T follicular helper cell (primary cell): ENCODE measurements at regions not wholly inside any gene's neighbourhood (a gene's known extent, or its start where the extent isn't known, plus 50 kb on each side); places are given as distances from the start of the nearest gene placed in this dataset.
"Not testable (repeated sequence)": the region's sequence is repeated elsewhere in the genome, so short reads cannot be mapped to it uniquely, and the experiment has no call there.

Experiments
- DNase-seq: peaks from one replicate; pipeline ENCODE4 v3.0.0-alpha.2; 2020; ENCODE audit warnings: low read depth

DNA sequence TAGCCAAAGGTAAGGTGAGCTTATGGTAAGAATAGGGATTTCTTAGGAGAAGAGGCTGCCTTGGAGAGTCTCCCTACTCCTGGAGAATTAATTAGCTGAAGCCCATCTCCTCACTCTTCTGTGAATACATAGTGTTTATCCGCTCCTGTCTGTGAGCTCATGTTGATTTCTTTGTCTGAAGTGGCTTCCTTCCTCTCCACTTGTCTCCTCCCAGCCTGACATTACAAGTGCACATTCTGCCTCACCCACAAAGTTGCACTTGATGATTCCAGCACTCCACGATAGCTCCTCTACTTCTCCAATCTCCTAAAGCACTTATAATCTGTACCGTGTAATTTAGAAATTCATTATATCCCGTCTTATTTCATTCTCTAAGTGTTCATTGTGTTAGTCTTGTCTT lies 287.2 kb downstream of the QKI start:
- no peak for DNase-seq

DNA sequence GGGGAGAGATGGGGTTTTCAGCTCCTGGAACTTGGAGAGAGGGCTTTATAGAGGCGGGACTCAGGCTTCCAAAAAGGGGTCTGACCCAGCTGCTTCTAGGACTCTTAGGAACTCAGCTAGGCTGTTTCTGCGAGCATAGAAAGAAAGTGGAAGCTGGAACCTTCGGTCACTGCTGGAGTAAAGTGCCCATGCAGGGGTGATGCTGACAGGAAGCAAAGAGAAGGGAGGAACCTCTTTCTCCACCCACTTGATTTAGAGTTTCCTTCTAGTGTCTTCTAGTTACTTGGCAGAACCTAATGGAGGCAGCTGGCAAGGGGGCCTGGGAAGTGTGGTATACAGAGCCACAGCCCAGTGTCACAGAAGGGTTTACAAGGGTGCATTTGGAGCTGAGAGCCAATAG lies 283.6 kb downstream of the QKI start:
- no peak for DNase-seq

DNA sequence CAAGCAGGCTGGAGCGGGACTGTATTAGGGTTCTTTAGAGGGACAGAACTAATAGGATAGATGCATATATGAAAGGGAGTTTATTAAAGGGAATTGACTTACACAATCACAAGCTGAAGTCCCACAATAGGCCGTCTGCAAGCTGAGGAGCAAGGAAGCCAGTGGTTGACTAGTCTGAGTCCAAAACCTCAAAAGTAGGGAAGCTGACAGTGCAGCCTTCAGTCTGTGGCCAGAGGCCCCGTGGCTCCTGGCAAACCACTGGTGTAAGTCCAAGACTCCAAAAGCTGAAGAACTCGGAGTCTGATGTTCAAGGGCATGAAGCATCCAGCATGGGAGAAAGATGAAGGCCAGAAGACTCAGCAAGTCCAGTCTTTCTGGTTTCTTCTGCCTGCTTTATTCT lies 281.8 kb downstream of the QKI start:
- DNase-seq, result not testable (repeated sequence)

DNA sequence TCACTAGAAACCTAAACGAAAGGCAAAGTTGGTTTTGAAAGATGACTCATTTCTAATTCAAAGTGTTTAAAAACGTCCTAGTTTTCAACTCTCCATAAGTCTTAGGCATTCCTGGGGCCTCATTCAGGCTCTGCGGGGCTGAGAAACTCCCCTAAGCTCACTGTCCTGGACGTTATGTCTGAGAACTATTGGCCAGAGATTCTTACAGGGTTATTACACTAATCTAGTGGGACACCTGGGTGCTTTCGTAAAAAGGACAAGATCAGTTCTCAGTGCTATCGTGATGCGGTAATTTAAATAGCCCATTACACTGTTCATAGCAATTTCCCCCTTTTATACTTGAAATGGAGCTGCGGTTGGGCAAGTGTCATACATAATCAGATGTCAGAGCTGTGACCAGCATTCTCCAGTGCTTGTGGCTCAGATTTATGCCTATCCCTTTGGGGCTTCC lies 280.9 kb downstream of the QKI start:
- no peak for DNase-seq

DNA sequence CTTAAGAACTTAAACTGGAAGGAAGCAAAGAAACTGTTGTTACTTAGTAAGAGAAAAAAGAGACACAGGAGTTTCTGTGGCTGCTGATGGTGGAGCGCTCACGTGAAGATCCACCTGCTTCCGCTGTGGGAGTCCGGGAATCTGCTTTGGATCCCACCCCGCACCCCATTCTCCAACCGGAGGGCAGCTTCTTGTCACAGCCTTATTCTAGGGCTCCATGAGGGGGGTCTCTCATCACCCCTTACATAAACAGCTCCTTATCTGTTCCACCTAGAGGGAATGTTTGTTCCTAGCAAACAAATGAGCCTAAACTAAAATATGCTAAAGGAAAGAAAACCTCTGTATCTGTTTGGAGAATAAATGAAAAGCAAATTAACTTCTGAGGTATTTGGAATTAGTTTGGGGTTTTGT lies 280.5 kb downstream of the QKI start:
- DNase-seq, result no peak

DNA sequence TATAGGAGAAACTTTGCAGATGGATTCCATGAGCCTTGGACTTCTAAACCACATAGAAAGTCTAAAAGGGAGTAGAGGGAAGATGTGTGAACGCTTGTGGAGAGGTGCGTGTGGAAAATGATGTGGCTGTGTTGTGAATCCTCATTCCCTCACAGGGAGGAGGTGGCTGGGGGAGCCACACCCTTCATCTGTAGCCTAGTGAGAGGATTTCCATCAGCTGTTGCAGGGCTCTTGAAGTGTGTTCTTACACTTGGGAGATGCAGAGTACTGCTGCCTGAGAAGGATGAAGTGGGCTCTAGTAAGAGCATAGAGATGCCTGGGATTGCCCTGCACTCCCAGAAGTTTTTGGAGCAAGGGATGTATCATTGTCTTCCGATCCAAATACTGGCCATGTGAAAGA lies 279.6 kb downstream of the QKI start:
- no peak for DNase-seq

DNA sequence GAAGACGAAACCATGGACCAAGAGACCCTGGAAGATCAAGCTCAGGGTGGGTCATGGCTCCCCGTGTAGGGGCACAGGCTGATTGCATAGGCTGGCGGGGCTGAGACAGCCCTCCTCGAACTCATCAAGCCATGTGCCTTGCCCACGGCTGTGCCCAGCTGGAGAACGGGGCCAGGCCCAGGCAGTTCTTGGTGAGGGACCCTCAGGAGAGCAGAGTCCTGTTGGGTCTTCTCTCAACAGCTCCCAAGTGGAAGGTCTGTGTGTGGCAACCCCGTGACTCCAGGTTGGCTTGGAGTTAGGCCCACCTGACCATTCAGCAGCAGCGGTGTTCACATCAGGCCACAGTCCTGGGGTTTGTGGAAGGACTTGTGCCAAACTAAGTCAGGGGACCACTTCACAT lies 276.5 kb downstream of the QKI start:
- DNase-seq, result no peak

DNA sequence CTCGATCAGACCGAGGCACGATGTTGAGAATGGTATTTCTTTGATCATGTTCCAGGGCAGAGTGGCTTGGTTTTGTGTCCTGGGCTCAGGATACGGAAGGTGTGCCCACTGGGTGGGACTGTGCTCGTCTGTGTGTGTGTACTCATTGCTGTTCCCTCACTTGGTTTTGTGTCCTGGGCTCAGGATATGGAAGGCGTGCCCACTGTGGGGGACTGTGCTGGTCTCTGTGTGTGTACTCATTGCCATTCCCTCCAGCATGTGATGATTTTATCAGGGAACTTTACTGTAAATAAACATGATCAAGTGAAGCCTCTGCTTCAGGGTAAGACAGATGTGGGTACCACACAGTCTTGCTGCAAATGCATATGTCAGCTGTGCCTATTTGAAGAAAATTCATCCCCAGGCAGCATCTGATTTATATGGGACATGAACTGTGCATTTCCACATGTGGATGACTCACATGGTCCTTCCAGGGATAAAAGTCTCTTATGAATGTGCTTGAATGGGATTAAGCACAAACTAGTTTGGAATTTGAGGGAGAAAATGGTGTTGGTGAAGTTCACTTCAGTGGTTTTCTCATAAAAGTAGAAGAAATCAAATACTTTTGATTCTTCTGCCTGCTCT lies 274.3 kb downstream of the QKI start:
- no peak for DNase-seq

DNA sequence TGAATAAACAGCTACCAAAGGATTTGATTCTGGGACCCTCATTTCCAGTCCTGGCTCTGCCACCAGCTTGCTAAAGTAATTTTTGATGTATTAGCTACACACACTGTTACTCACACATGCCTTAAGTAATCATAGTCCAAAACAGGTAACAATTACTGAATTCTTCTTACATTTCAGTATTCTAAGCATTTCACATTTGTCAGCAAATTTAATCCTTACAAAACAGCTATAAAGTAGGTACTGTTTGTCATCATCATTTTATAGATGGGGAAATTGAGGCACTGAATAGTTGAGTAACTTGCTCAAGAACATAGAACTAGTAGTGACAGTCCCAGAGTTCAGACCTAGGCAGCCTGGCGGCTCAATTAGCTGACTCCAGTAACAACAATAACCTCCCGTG lies 272.6 kb downstream of the QKI start:
- no peak for DNase-seq

DNA sequence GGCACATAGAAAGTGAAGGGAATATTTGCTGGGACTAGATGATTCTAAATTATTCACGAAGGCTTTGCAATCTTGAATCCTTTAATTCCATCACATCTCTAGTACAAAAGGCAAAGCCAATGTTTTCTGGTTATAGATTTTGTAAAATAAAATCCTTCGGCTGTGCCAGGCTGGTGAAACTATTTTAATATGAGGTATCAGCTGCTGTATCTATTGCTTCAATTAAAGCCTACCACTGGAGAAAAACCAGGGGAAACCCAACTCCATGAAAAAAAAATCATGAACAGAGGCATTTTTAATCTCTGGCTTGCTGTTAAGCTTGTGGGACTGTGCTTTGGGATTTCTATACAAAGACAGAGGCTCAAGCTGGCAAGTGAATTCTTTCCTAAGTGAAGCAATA lies 271.8 kb downstream of the QKI start:
- no peak for DNase-seq

DNA sequence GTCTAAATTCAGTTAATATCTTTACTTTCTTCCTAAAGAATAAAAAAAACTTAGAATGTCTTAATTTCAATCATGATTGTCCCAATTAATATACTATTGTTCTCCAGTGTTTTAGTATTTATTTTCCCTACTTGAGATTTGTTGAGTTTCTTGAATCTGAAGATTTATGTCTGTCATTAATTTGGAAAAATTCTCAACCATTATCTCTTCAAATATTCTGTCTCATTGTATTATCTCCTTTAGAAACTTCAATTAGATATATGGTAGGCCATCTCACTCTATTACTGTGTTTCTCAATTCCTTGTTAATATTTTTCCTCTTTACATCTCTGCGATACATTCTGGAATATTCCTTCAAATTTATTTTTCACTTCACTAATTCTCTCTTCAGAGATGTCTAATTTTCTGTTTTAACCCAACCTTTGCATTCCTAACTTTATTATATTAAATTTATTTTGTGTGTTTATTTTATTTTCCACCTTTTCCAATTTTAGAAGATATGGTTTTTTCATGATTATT lies 268.6 kb downstream of the QKI start:
- no peak for DNase-seq

DNA sequence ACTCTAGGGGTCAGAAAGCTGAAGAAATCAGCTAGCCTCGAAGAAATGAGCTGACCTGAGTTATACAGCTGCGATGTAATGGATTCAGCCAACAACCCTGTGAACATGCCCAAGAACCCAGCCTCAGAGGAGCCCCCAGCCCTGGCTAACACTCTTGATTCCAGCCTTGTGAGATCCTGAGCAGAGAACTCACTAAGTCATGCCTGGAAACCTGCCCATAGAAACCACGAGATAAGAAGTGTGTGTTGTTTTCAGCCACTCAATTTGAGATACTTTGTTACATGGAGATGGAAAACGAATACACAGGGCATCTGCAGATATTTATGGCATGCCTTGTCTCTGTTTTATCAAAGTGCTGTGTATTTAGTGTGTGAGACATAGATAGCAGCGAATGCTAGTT lies 265.2 kb downstream of the QKI start:
- no peak for DNase-seq

DNA sequence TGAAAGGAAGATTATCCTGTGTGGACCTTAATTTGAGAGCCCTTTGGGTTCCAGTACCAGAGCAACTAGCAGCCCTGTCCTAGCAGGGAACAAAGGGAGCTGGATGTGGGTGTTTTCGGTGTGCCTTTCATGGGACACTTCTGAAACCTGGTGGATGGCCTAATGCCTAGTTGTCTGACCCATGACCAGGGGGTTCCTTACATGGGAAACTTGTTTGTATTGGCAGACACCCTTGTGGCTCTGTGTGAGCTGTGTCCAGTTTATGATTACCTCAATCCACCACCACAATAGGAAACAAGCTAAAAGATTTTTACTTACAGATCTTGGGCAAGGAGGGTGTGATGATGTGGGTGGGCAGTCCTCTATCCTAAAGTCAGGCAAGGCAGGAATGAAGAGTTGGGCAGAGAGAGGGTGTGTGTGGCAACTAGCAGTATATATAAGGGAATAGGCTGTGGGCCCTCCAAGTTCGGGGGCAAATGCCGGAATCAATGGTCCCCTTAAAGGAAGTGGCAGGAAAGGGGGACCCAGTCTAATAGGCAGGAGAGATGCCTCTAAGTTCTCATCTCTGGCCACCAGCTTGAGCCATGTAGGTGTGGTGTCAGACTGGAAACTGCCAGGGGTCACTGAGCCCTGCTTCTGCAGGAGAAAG lies 264.6 kb downstream of the QKI start:
- no peak for DNase-seq

DNA sequence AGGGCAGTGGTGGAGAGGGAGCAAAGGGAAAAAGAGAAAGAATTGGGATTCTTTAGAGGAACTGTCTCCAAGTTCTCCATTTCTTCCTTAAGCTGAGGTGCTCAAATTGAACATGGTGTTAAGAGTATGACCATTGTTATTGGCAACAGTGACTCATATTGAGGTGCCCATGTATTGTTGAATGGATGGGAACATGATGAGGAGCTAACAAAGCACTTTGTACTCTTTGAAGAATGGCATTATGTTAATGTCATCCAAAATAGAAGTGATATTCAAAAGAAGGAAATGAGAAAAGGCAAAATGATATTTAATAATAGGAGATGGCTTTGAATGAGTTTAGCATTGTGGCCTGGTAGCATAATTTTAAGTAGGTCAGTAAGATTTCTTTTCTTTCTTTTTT lies 261.1 kb downstream of the QKI start:
- DNase-seq, result no peak

DNA sequence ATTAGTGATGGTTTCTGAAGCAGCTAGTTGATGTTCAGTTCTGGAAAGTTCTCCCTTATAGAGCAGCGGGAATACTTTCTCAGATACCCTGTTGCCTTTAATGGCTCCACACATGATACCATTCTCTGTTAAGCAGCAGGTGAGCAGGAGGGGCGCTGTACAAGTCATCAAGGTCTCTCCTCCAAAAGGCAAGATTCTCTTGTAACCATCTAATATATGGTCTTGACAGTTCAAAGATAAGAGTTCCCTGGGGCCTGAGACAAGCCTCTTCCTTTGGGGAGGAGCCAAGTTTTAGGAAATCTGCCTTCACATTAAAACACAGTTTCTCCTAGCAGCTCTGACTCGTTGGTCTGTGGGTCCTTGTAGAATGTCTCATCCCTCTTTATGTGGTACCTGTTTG lies 258.2 kb downstream of the QKI start:
- no peak for DNase-seq

DNA sequence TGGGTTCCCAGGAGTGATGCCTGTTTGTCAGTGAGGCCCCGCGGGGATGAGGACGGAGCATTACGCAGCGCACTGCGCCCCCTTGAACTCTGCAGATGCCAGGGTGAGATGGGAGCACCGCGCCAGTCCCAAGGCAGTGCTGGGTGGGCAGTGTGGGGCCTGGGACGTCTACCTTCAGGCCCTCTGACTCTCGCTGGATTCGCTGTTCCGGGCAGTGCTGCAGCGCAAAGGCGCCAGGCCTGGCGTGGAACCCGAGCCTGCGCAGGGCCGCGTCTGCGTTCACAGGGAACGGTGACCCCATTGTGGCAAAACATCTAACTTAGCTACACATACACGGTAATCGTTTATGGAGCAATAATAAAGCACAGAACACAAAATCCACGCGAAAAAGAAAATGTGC lies 257.3 kb downstream of the QKI start:
- DNase-seq, result no peak

DNA sequence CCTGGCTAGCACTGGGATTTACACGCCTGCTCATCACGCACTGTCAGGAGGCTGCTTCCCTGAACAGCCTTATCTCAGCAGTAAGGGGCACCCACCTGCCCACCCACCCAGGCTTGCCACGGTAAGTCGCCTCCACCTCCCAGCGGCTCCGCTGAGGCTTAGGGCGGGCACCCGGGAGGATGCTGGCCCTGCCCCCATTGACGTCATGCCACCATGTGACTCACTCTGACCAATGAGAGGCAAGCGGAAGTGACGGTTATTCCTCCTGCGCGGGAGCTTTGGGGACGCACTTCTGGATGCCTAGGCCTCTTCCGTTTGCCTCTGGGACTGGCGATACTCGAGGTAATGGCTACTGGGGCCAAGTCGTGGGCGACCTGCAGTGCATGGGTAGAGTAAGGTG lies 256.8 kb downstream of the QKI start:
- DNase-seq, result no peak

DNA sequence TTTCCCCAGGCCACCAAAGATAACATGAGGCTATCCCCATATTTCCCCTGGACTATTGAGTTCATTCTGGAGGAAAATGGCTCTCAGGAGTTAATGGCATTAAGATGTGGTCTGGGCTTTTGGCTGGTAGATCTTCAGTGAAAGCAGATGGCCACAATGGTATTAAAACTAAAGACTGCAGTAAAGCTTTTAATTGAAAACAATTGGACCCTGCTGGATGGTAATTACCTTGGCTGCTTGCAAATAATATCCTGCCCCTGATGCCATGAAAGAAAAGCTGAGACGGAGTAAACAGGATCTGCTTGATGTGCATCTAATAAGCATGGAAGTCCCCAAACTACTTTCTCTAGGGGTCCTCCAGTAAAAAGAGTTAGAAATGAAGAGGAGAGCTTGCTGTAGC lies 255.8 kb downstream of the QKI start:
- DNase-seq, result no peak

DNA sequence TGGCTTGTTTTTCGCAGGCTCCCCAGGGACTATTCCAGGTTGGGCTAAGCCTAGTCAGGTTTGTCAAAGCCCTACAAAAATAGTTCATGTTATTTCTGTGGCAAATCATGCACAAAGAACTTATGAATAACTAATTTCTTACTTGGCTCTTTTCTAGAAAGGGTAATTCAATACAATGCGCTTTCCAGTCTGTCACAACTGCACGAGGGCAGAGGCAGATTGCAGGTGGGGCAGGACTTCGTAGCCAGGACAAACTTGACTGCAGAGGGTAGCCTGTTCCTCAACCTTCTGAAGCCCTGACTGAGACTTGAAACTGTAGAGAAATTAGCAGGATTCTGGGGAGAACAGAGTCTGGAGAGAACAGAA lies 253.5 kb downstream of the QKI start:
- no peak for DNase-seq

DNA sequence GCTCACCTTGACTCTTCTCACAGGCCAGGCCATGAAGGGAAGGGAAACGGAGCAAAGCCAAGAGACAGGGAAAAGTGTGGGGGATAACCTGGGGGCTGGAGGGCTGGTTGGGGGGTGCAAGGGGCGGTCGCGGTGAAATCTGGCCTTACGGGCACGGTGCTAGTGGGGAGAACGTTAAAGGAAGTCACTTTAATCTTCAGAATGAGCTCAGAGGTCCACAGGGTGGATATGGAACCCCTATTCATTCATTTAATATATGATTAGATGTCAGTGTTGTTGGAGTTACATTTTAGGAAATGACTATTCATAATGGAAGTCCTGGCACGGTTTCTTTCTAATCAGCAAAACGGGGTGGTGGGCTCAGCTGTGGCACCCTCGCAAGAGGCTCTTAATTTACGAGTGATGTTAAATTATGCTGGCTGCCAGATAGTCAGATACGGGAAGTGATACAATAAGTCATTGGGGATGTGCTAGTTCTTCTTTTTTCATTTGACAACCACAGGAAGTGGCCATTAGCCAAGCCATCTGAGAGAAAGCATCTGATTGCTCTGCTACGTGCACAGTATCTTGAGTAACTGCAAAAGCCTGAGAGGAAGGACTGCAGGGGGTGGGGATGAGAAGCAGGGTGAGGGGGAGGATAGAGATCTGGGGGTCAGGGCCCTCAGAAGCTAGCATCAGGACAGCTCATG lies 253.0 kb downstream of the QKI start:
- no peak for DNase-seq

DNA sequence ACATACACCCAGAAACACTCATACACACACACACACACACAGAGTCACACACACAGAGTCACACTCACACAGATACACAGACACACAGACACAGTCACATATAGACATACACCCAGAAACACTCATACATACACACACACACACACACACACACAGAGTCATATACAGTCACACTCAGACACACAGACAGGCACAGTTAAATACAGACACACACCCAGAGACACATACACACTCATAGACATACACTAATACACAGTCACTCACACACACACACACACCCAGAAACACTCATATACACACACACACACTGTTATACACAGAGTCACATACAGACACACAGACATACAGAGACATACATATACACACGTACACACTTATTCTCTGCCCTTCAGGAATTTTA lies 250.9 kb downstream of the QKI start:
- no peak for DNase-seq

DNA sequence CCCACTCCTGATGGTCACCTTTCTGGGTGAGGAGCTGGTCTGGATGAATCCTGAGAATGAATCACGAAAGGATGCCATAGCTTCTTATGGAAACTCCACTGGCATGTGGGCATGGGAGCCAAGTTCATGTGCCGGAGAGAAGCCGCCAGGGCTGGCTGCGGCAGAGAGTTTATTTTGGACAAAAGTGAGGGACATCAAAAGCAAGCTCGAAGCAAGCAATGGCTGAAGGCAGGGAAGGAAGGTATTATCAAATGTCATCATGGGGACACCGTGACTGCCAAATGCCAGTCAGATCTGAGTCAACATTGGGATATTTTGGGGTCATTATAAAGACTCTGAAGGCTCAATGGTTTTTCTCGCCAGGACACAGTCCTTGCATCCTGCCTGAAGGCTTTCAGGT lies 249.1 kb downstream of the QKI start:
- no peak for DNase-seq

DNA sequence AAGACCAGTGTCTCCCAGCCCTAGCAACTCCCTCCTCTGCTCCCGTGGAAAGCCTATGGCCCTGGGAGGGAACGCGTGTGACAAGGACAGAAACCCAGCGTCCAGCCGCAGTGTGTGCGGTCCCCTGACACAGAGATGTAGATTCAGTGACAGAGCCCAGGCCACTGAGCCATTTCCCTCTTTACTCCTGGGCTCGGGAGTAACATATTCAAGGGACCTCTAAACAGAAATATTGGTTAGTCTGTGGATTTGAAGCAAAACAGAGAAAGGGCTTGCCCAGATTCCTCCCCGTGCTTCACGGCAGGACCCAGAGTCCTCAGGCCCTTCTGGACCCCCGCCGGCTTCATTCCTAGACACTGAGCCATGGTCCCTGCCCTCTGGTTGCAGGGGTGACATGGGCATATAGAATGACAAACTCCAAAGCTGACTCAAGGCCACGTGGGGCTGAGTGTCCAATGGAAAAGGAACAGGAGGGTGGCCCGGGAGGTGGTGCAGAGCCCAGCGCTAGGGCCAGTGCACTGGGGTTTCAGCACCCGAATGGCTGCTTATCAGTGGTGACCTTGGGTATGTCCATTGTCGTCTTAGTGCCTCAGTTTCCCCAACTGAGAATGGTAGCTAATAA lies 248.2 kb downstream of the QKI start:
- no peak for DNase-seq
